Gastrocnemius medialis (tissue), 4 donors: ENCODE measurements at regions not wholly inside any gene's neighbourhood (a gene's known extent, or its start where the extent isn't known, plus 50 kb on each side); places are given as distances from the start of the nearest gene placed in this dataset.

Experiments used
- POLR2A ChIP-seq, 2 donors: fragments of 450-650 bp; IDR thresholded peaks; one replicate each; pipeline ENCODE4 v1.6.1; 2017; ENCODE audit warnings: antibody characterized with exemption in 2 of 2, mild to moderate bottlenecking in 2 of 2, moderate library complexity in 2 of 2
- TF ChIP-seq, protein P1 (sequence below), 5 experiments: fragments of 450-650 bp in 3 of 5; fragments of 200-600 bp in 2 of 5; sonication (generic) in 2 of 5; IDR thresholded peaks in 4 of 5; conservative IDR thresholded peaks in 1 of 5; 1 replicate in 4 of 5; 2 replicates in 1 of 5; pipeline ENCODE4 v1.5.1; 2016 to 2019; ENCODE audit warnings: antibody characterized with exemption in 5 of 5, mild to moderate bottlenecking in 3 of 5, moderate library complexity in 3 of 5

- TF ChIP-seq, protein P1, sequence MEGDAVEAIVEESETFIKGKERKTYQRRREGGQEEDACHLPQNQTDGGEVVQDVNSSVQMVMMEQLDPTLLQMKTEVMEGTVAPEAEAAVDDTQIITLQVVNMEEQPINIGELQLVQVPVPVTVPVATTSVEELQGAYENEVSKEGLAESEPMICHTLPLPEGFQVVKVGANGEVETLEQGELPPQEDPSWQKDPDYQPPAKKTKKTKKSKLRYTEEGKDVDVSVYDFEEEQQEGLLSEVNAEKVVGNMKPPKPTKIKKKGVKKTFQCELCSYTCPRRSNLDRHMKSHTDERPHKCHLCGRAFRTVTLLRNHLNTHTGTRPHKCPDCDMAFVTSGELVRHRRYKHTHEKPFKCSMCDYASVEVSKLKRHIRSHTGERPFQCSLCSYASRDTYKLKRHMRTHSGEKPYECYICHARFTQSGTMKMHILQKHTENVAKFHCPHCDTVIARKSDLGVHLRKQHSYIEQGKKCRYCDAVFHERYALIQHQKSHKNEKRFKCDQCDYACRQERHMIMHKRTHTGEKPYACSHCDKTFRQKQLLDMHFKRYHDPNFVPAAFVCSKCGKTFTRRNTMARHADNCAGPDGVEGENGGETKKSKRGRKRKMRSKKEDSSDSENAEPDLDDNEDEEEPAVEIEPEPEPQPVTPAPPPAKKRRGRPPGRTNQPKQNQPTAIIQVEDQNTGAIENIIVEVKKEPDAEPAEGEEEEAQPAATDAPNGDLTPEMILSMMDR (IDR thresholded peaks at IDR 0.05 in 4 of 5, conservative IDR thresholded peaks at IDR 0.05 in 1 of 5) = no peak
- TF ChIP-seq POLR2A (IDR thresholded peaks at IDR 0.05) = no peak
Observed at GRCh38 chr13:48175185-48175584, 57.8 kb upstream of the ITM2B start.
